PC-3 (cell line): ENCODE measurements at regions not wholly inside any gene's neighbourhood (a gene's known extent, or its start where the extent isn't known, plus 50 kb on each side); places are given as distances from the start of the nearest gene placed in this dataset.
"Not testable (repeated sequence)": the region's sequence is repeated elsewhere in the genome, so short reads cannot be mapped to it uniquely, and the experiment has no call there.

Experiments
- CTCF ChIP-seq: fragments of 300-600 bp; sonication (generic); conservative IDR thresholded peaks from 2 replicates; pipeline ENCODE4 v1.5.1; 2017; ENCODE audit warnings: antibody characterized with exemption, low read depth, mild to moderate bottlenecking, low read length
- EZH2 ChIP-seq: fragments of 300-600 bp; sonication (generic); IDR thresholded peaks from one replicate; pipeline ENCODE4 v1.6.1; 2017; ENCODE audit warnings: antibody characterized with exemption, mild to moderate bottlenecking, low read length; ENCODE audit not compliant: unreplicated experiment
- EZH2phosphoT487 ChIP-seq: fragments of 300-600 bp; sonication (generic); IDR thresholded peaks from 2 replicates; pipeline ENCODE4 v1.6.1; 2018; ENCODE audit warnings: mild to moderate bottlenecking, antibody characterized with exemption, low read length, borderline replicate concordance

- TF ChIP-seq EZH2phosphoT487, CTCF, EZH2: not testable (repeated sequence)
These were observed 2092.5 kb upstream of the TPTE start for GRCh38 chr21:8428668-8429456.
